Loucy (cell line): ENCODE measurements at regions not wholly inside any gene's neighbourhood (a gene's known extent, or its start where the extent isn't known, plus 50 kb on each side); places are given as distances from the start of the nearest gene placed in this dataset.
A peak's percentile ranks its signal among the peaks of the same experiment; 100 is the strongest.

Source experiments
- H2AFZ ChIP-seq: fragments of 200-600 bp; sonication (generic); 2 replicates; pipeline ENCODE4 v1.6.0; 2016; ENCODE audit warnings: antibody characterized with exemption, mild to moderate bottlenecking, low read length, moderate library complexity
- H3F3A ChIP-seq: fragments of 200-600 bp; 2 replicates; pipeline ENCODE4 v1.6.0; 2016; ENCODE audit warnings: antibody characterized with exemption, low read depth, mild to moderate bottlenecking
- H3K27me3 ChIP-seq: fragments of 200-600 bp; sonication (generic); 2 replicates; pipeline ENCODE4 v1.6.1; 2014; ENCODE audit warnings: low read length, mild to moderate bottlenecking; ENCODE audit not compliant: insufficient read depth, poor library complexity, severe bottlenecking
- H3K36me3 ChIP-seq: fragments of 200-600 bp; sonication (generic); 2 replicates; pipeline ENCODE4 v1.6.1; 2016; ENCODE audit warnings: low read length; ENCODE audit not compliant: insufficient read depth
- H3K4me1 ChIP-seq: fragments of 200-600 bp; sonication (generic); 2 replicates; pipeline ENCODE4 v1.5.1; 2014; ENCODE audit warnings: low read length, mild to moderate bottlenecking; ENCODE audit not compliant: insufficient read depth, poor library complexity, severe bottlenecking
- H3K4me2 ChIP-seq: fragments of 200-600 bp; sonication (generic); 2 replicates; pipeline ENCODE4 v1.6.0; 2014; ENCODE audit warnings: antibody characterized with exemption, low read length, low read depth, mild to moderate bottlenecking; ENCODE audit not compliant: poor library complexity, severe bottlenecking
- H3K4me3 ChIP-seq: fragments of 200-600 bp; sonication (generic); 2 replicates; pipeline ENCODE4 v1.5.1; 2014; ENCODE audit warnings: low read length, mild to moderate bottlenecking, mixed read lengths; ENCODE audit not compliant: poor library complexity, severe bottlenecking
- H3K79me2 ChIP-seq: fragments of 200-600 bp; sonication (generic); 2 replicates; pipeline ENCODE4 v1.6.1; 2014; ENCODE audit warnings: low read length; ENCODE audit not compliant: insufficient read depth
- H3K9ac ChIP-seq: fragments of 200-600 bp; sonication (generic); 2 replicates; pipeline ENCODE4 v1.6.0; 2014; ENCODE audit warnings: mild to moderate bottlenecking, low read depth, low read length, moderate library complexity; ENCODE audit not compliant: poor library complexity, severe bottlenecking
- H3K9me2 ChIP-seq: fragments of 200-600 bp; sonication (generic); replicated peaks from 2 replicates; pipeline ENCODE4 v1.6.1; 2016; ENCODE audit warnings: low read depth, low read length, mixed read lengths
- H3K9me3 ChIP-seq: fragments of 200-600 bp; sonication (generic); 2 replicates; pipeline ENCODE4 v1.6.1; 2014; ENCODE audit warnings: mild to moderate bottlenecking, antibody characterized with exemption, low read length, low read depth; ENCODE audit not compliant: insufficient read depth
- H4K20me1 ChIP-seq: fragments of 200-600 bp; sonication (generic); 2 replicates; pipeline ENCODE4 v1.6.0; 2014; ENCODE audit warnings: antibody characterized with exemption, low read length, mild to moderate bottlenecking; ENCODE audit not compliant: insufficient read depth, poor library complexity, severe bottlenecking
- EZH2phosphoT487 ChIP-seq: fragments of 200-600 bp; IDR thresholded peaks from 2 replicates; pipeline ENCODE4 v1.6.1; 2018; ENCODE audit warnings: antibody characterized with exemption, mild to moderate bottlenecking, moderate library complexity, borderline replicate concordance
- TF ChIP-seq, protein P1 (sequence below): fragments of 200-600 bp; sonication (generic); conservative IDR thresholded peaks from 2 replicates; pipeline ENCODE4 v1.5.1; 2014; ENCODE audit warnings: mild to moderate bottlenecking, antibody characterized with exemption, low read length

GRCh38 chr6:14350210-14350609 lies 232.6 kb downstream of the CD83 start:
- Histone ChIP-seq H3K4me2 (no peak overlapping the region), H3K9me3 (peaks cover 4% of the 10 kb centered on the region; the same call in 1 of the 2 replicates), H2AFZ (peak overlapping the region; percentile 65), H3K36me3 (no peaks in the 10 kb centered on the region), H3K9me2 (no peaks in the 10 kb centered on the region), H3F3A (0 out of 2 replicates have a peak, but pooled peaks cover 4% of the 10 kb centered on the region), H3K79me2 (no peaks in the 10 kb centered on the region), H3K4me1 (peaks cover 64% of the 10 kb centered on the region), H4K20me1 (no peaks in the 10 kb centered on the region), H3K27me3 (no peaks in the 10 kb centered on the region), H3K4me3 (no peak overlapping the region), H3K9ac (peak overlapping the region; percentile 53)
- TF ChIP-seq EZH2phosphoT487 = no peak
- TF ChIP-seq, protein P1, sequence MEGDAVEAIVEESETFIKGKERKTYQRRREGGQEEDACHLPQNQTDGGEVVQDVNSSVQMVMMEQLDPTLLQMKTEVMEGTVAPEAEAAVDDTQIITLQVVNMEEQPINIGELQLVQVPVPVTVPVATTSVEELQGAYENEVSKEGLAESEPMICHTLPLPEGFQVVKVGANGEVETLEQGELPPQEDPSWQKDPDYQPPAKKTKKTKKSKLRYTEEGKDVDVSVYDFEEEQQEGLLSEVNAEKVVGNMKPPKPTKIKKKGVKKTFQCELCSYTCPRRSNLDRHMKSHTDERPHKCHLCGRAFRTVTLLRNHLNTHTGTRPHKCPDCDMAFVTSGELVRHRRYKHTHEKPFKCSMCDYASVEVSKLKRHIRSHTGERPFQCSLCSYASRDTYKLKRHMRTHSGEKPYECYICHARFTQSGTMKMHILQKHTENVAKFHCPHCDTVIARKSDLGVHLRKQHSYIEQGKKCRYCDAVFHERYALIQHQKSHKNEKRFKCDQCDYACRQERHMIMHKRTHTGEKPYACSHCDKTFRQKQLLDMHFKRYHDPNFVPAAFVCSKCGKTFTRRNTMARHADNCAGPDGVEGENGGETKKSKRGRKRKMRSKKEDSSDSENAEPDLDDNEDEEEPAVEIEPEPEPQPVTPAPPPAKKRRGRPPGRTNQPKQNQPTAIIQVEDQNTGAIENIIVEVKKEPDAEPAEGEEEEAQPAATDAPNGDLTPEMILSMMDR = no peak

- no peaks in the 10 kb centered on the region for H4K20me1 ChIP-seq
- no peak overlapping the region for H3K4me3 ChIP-seq
- TF ChIP-seq EZH2phosphoT487 = no peak
- TF ChIP-seq, protein P1 = no peak
- no peaks in the 10 kb centered on the region for H3K9me2 ChIP-seq
- no peaks in the 10 kb centered on the region for H3K36me3 ChIP-seq
- H3K4me2 ChIP-seq = peak overlapping the region; percentile 10
- H3K9ac ChIP-seq = peak overlapping the region; percentile 41
- no peaks in the 10 kb centered on the region for H3K79me2 ChIP-seq
- H3K4me1 ChIP-seq = peaks cover 64% of the 10 kb centered on the region
- H3K27me3 ChIP-seq = no peaks in the 10 kb centered on the region
- 0 out of 2 replicates have a peak, but pooled peaks cover 4% of the 10 kb centered on the region for H3F3A ChIP-seq
- H3K9me3 ChIP-seq = peaks cover 4% of the 10 kb centered on the region; the same call in 1 of the 2 replicates
- peak overlapping the region; percentile 17; the same call in 1 of the 2 replicates for H2AFZ ChIP-seq
Observed at GRCh38 chr6:14353281-14353680, 235.7 kb downstream of the CD83 start.

DNA sequence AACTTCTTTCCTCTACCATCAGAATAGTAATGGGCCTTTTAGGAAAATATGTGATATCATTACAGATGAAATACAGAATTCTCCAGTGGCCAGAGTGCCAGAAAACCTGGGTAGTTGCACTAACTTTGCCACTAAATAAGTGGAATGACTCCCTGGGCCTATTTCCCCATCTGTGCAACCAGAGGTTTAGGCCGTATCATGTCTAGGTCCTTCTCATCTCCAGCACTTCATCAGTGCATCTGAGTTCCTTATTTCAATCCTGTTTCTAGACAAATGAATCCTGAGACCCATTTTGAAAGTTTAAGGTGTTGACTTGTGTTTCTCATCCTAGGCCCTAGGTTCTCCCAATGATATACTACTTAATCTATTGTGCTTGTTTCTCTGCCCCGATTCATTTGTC lies 236.2 kb downstream of the CD83 start:
- H3K4me1 ChIP-seq = peaks cover 64% of the 10 kb centered on the region

More for the DNA sequence above, 236.2 kb downstream of the CD83 start:
- peak overlapping the region; percentile 41 for H3K9ac ChIP-seq
- H3K36me3 ChIP-seq = no peaks in the 10 kb centered on the region
- no peak overlapping the region for H3K4me3 ChIP-seq
- H3F3A ChIP-seq = 0 out of 2 replicates have a peak, but pooled peaks cover 4% of the 10 kb centered on the region
- H3K9me3 ChIP-seq = peaks cover 4% of the 10 kb centered on the region; the same call in 1 of the 2 replicates
- no peaks in the 10 kb centered on the region for H4K20me1 ChIP-seq
- H3K4me2 ChIP-seq = peak overlapping the region; percentile 10
- peak overlapping the region; percentile 17; the same call in 1 of the 2 replicates for H2AFZ ChIP-seq
- TF ChIP-seq, protein P1 = no peak
- no peak for TF ChIP-seq EZH2phosphoT487
- H3K9me2 ChIP-seq = no peaks in the 10 kb centered on the region
- no peaks in the 10 kb centered on the region for H3K79me2 ChIP-seq
- no peaks in the 10 kb centered on the region for H3K27me3 ChIP-seq
